GM19467 (cell line): ENCODE measurements at regions not wholly inside any gene's neighbourhood (a gene's known extent, or its start where the extent isn't known, plus 50 kb on each side); places are given as distances from the start of the nearest gene placed in this dataset.

ENCODE experiments used
- ATAC-seq: cut with Tn5 transposase; IDR thresholded peaks from one replicate; pipeline ENCODE4 v1.9.1; 2021; ENCODE audit warnings: mild to moderate bottlenecking, moderate library complexity; ENCODE audit not compliant: unreplicated experiment

GRCh38 chr11:116644201-116644940 is 128.4 kb downstream of the BUD13 start:
- ATAC-seq, result no peak

GRCh38 chr11:116643521-116643920 is 129.3 kb downstream of the BUD13 start:
- ATAC-seq, result no peak

- ATAC-seq, result no peak
Measured at GRCh38 chr11:116642902-116643301, 129.9 kb downstream of the BUD13 start.

- no peak for ATAC-seq
Measured at GRCh38 chr11:116642481-116642880, 130.3 kb downstream of the BUD13 start.

GRCh38 chr11:116641561-116642045 is 131.2 kb downstream of the BUD13 start:
- no peak for ATAC-seq

GRCh38 chr11:116640641-116641402 is 132.0 kb downstream of the BUD13 start:
- no peak for ATAC-seq

- no peak for ATAC-seq
Measured at GRCh38 chr11:116638463-116638862, 134.3 kb downstream of the BUD13 start.

GRCh38 chr11:116637766-116638165 is 135.0 kb downstream of the BUD13 start:
- ATAC-seq, result no peak

GRCh38 chr11:116636341-116636929 is 136.4 kb downstream of the BUD13 start:
- no peak for ATAC-seq

GRCh38 chr11:116631201-116631600 is 141.6 kb downstream of the BUD13 start:
- ATAC-seq, result no peak

GRCh38 chr11:116618461-116618860 is 154.3 kb downstream of the BUD13 start:
- no peak for ATAC-seq

- ATAC-seq, result no peak
Measured at GRCh38 chr11:116615211-116615865, 157.4 kb downstream of the BUD13 start.

GRCh38 chr11:116614306-116615210 is 158.2 kb downstream of the BUD13 start:
- ATAC-seq, result no peak

GRCh38 chr11:116613206-116613875 is 159.4 kb downstream of the BUD13 start:
- ATAC-seq, result no peak

- ATAC-seq, result no peak
Measured at GRCh38 chr11:116611998-116612620, 160.7 kb downstream of the BUD13 start.

- ATAC-seq, result no peak
Measured at GRCh38 chr11:116610190-116610589, 162.6 kb downstream of the BUD13 start.

- no peak for ATAC-seq
Measured at GRCh38 chr11:116607027-116607426, 165.8 kb downstream of the BUD13 start.

GRCh38 chr11:116605543-116606459 is 167.0 kb downstream of the BUD13 start:
- ATAC-seq, result no peak
